T-helper 1 cell treated with Interleukin-12 subunit alpha and Interleukin-12 subunit beta and Interleukin-4 antibody, amounts not matched to agents 30 ng/mL and 1 ng/mL, for 36 hours (primary cell): ENCODE measurements at regions not wholly inside any gene's neighbourhood (a gene's known extent, or its start where the extent isn't known, plus 50 kb on each side); places are given as distances from the start of the nearest gene placed in this dataset.
"Not testable (repeated sequence)": the region's sequence is repeated elsewhere in the genome, so short reads cannot be mapped to it uniquely, and the experiment has no call there.

Source experiments
- intact Hi-C: fragments of 100-400 bp; cut with micrococcal nuclease; formaldehyde crosslinking; loops from one replicate; pipeline ENCODE4 v1.15.1; 2024

- intact Hi-C loops: not testable (repeated sequence)
Measured at GRCh38 chr5:102154791-102155605, 141.1 kb downstream of the SLCO4C1 start.

- intact Hi-C loops: no loop called here
Measured at GRCh38 chr5:102154291-102154690, 141.8 kb downstream of the SLCO4C1 start.

GRCh38 chr5:102153003-102153759 is 142.9 kb downstream of the SLCO4C1 start:
- intact Hi-C loops: loop anchor here (1.0 kb wide), 1 partner anchor 211 kb away; no protein-coding TSS in a partner anchor

GRCh38 chr5:102139029-102139428 is 157.1 kb downstream of the SLCO4C1 start:
- intact Hi-C loops: no loop called here

- intact Hi-C loops: no loop called here
Measured at GRCh38 chr5:102138243-102138653, 157.8 kb downstream of the SLCO4C1 start.

GRCh38 chr5:102130890-102131289 is 165.2 kb downstream of the SLCO4C1 start:
- intact Hi-C loops: no loop called here

GRCh38 chr5:102130386-102130785 is 165.7 kb downstream of the SLCO4C1 start:
- intact Hi-C loops: no loop called here

- intact Hi-C loops: no loop called here
Measured at GRCh38 chr5:102119252-102119651, 176.8 kb downstream of the SLCO4C1 start.

GRCh38 chr5:102115736-102116135 is 180.3 kb downstream of the SLCO4C1 start:
- intact Hi-C loops: no loop called here

- intact Hi-C loops: no loop called here
Measured at GRCh38 chr5:102114525-102115069, 181.5 kb downstream of the SLCO4C1 start.

GRCh38 chr5:102107865-102108264 is 188.2 kb downstream of the SLCO4C1 start:
- intact Hi-C loops: no loop called here

- intact Hi-C loops: no loop called here
Measured at GRCh38 chr5:102106599-102106998, 189.5 kb downstream of the SLCO4C1 start.

- intact Hi-C loops: no loop called here
Measured at GRCh38 chr5:102099766-102100331, 196.2 kb downstream of the SLCO4C1 start.

GRCh38 chr5:102099083-102099482 is 197.0 kb downstream of the SLCO4C1 start:
- intact Hi-C loops: not testable (repeated sequence)

- intact Hi-C loops: not testable (repeated sequence)
Measured at GRCh38 chr5:102098606-102099005, 197.5 kb downstream of the SLCO4C1 start.

GRCh38 chr5:102090770-102091169 is 205.3 kb downstream of the SLCO4C1 start:
- intact Hi-C loops: no loop called here

- intact Hi-C loops: no loop called here
Measured at GRCh38 chr5:102089883-102090282, 206.2 kb downstream of the SLCO4C1 start.

- intact Hi-C loops: no loop called here
Measured at GRCh38 chr5:102087906-102088305, 208.2 kb downstream of the SLCO4C1 start.

GRCh38 chr5:102080288-102080687 is 215.8 kb downstream of the SLCO4C1 start:
- intact Hi-C loops: no loop called here

GRCh38 chr5:102077920-102078319 is 218.2 kb downstream of the SLCO4C1 start:
- intact Hi-C loops: no loop called here

GRCh38 chr5:102069974-102070373 is 226.1 kb downstream of the SLCO4C1 start:
- intact Hi-C loops: no loop called here

GRCh38 chr5:102068870-102069269 is 227.2 kb downstream of the SLCO4C1 start:
- intact Hi-C loops: no loop called here
